NOMO-1 (cell line): ENCODE measurements at regions not wholly inside any gene's neighbourhood (a gene's known extent, or its start where the extent isn't known, plus 50 kb on each side); places are given as distances from the start of the nearest gene placed in this dataset.

Experiments
- DNase-seq, 2 experiments: peaks; one replicate each; lab custom pipeline; 2025; ENCODE audit not compliant: unreplicated experiment in 2 of 2; lab: John Stamatoyannopoulos, UW

- no peak for DNase-seq
These were observed 51.1 kb upstream of the GRIK3 start for GRCh38 chr1:37085393-37085792.

- DNase-seq, result no peak
These were observed 55.4 kb upstream of the GRIK3 start for GRCh38 chr1:37089750-37090149.

GRCh38 chr1:37090671-37091070 lies 56.4 kb upstream of the GRIK3 start:
- no peak for DNase-seq

GRCh38 chr1:37092937-37093336 lies 58.6 kb upstream of the GRIK3 start:
- no peak for DNase-seq

- no peak for DNase-seq
These were observed 60.0 kb upstream of the GRIK3 start for GRCh38 chr1:37094302-37094701.

- no peak for DNase-seq
These were observed 62.2 kb upstream of the GRIK3 start for GRCh38 chr1:37096523-37096922.

- DNase-seq, result no peak
These were observed 63.4 kb upstream of the GRIK3 start for GRCh38 chr1:37097731-37098130.

- no peak for DNase-seq
These were observed 63.9 kb upstream of the GRIK3 start for GRCh38 chr1:37098237-37098636.

GRCh38 chr1:37100310-37100709 lies 66.0 kb upstream of the GRIK3 start:
- no peak for DNase-seq

- no peak for DNase-seq
These were observed 68.5 kb upstream of the GRIK3 start for GRCh38 chr1:37102656-37103382.

- DNase-seq, result no peak
These were observed 71.6 kb upstream of the GRIK3 start for GRCh38 chr1:37105911-37106310.

- no peak for DNase-seq
These were observed 73.0 kb upstream of the GRIK3 start for GRCh38 chr1:37107153-37107907.

GRCh38 chr1:37108596-37109188 lies 74.4 kb upstream of the GRIK3 start:
- no peak for DNase-seq

GRCh38 chr1:37112430-37112829 lies 78.1 kb upstream of the GRIK3 start:
- DNase-seq, result no peak

GRCh38 chr1:37113285-37113997 lies 79.1 kb upstream of the GRIK3 start:
- DNase-seq, result no peak

- no peak for DNase-seq
These were observed 84.5 kb upstream of the GRIK3 start for GRCh38 chr1:37118790-37119189.

- DNase-seq, result no peak
These were observed 86.0 kb upstream of the GRIK3 start for GRCh38 chr1:37120279-37120678.

- DNase-seq, result no peak
These were observed 89.2 kb upstream of the GRIK3 start for GRCh38 chr1:37123276-37124115.

- DNase-seq, result no peak
These were observed 90.2 kb upstream of the GRIK3 start for GRCh38 chr1:37124501-37124900.

GRCh38 chr1:37125295-37125694 lies 91.0 kb upstream of the GRIK3 start:
- no peak for DNase-seq
